ENCODE measurements at regions not wholly inside any gene's neighbourhood (a gene's known extent, or its start where the extent isn't known, plus 50 kb on each side); places are given as distances from the start of the nearest gene placed in this dataset.
"Not testable (repeated sequence)": the region's sequence is repeated elsewhere in the genome, so short reads cannot be mapped to it uniquely, and the experiment has no call there.

DNA sequence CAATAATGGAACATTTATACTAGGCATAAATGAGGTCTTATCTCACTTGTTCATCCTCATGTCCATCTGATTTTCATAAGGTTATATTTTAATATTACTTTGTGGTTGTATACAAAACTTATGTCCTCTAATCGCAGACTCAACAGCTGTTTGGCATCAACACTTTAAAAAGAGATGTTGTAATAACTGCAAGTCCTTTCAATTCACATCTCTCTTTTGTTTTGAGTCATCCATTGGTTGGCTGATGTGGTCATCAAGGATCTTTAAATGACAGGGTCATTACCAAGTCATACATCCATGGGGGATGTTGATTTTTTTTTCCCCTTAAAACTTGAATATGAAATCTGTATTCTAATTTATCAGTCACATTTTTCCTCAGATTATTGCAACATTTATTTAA lies 299.4 kb upstream of the NRSN1 start:
- H3K9me3 ChIP-seq (ENCODE audit: insufficient read depth, low read length): no peaks in the 10 kb centered on the region
- no peak overlapping the region for H3K4me2 ChIP-seq (ENCODE audit: low read length)
- no peaks in the 10 kb centered on the region for H3K27me3 ChIP-seq (ENCODE audit: low read depth, low read length)
- no peak overlapping the region for H3K4me3 ChIP-seq (ENCODE audit: low read length)
- H3K79me2 ChIP-seq (ENCODE audit: low read length): no peaks in the 10 kb centered on the region
- no peak overlapping the region for H3K9ac ChIP-seq (ENCODE audit: low read length)
- TF ChIP-seq CTCF (IDR thresholded peaks at IDR 0.05; ENCODE audit: low read depth, low read length): no peak
- TF ChIP-seq EZH2phosphoT487 (IDR thresholded peaks at IDR 0.05; ENCODE audit: low read depth): no peak
- no peaks in the 10 kb centered on the region for H4K20me1 ChIP-seq (ENCODE audit: insufficient read depth, low read length)
- H3K4me1 ChIP-seq (ENCODE audit: low read length): peaks cover 6% of the 10 kb centered on the region; the same call in 1 of the 2 replicates
- H3K27ac ChIP-seq (ENCODE audit: low read length): no peak overlapping the region
- no peaks in the 10 kb centered on the region for H3K36me3 ChIP-seq (replicated peaks; ENCODE audit: low read depth, low read length)
- no peak overlapping the region for H2AFZ ChIP-seq (ENCODE audit: low read depth, low read length)

GRCh38 chr6:23828861-23829260 lies 297.2 kb upstream of the NRSN1 start:
- no peak overlapping the region for H3K4me2 ChIP-seq (ENCODE audit: low read length)
- H4K20me1 ChIP-seq (ENCODE audit: insufficient read depth, low read length): no peaks in the 10 kb centered on the region
- H2AFZ ChIP-seq (ENCODE audit: low read depth, low read length): no peak overlapping the region
- H3K27ac ChIP-seq (ENCODE audit: low read length): no peak overlapping the region
- no peaks in the 10 kb centered on the region for H3K9me3 ChIP-seq (ENCODE audit: insufficient read depth, low read length)
- no peaks in the 10 kb centered on the region for H3K4me1 ChIP-seq (ENCODE audit: low read length)
- H3K79me2 ChIP-seq (ENCODE audit: low read length): no peaks in the 10 kb centered on the region
- TF ChIP-seq EZH2phosphoT487 (IDR thresholded peaks at IDR 0.05; ENCODE audit: low read depth): no peak
- H3K4me3 ChIP-seq (ENCODE audit: low read length): no peak overlapping the region
- no peaks in the 10 kb centered on the region for H3K27me3 ChIP-seq (ENCODE audit: low read depth, low read length)
- H3K9ac ChIP-seq (ENCODE audit: low read length): no peak overlapping the region
- no peaks in the 10 kb centered on the region for H3K36me3 ChIP-seq (replicated peaks; ENCODE audit: low read depth, low read length)

DNA sequence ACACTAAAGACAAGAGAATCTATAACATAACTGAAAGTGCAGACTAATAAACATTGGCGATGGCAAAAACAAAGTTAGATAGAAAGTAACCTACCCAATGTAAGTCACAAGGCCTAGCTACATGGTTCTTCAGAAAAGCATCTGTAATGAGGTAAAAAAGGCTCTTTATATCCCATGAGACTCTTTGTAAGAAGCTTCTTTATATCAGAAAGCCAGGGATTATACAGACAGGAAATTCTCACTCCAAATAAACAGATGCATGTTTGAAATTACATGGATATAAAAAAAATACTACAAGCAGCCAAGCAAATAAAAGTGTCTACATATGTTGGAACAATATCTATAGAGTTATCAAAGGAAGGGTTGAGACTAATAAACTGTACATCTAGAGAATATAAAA lies 284.9 kb upstream of the NRSN1 start:
- no peaks in the 10 kb centered on the region for H3K27me3 ChIP-seq (ENCODE audit: low read depth, low read length)
- H3K36me3 ChIP-seq (replicated peaks; ENCODE audit: low read depth, low read length): no peaks in the 10 kb centered on the region

DNA sequence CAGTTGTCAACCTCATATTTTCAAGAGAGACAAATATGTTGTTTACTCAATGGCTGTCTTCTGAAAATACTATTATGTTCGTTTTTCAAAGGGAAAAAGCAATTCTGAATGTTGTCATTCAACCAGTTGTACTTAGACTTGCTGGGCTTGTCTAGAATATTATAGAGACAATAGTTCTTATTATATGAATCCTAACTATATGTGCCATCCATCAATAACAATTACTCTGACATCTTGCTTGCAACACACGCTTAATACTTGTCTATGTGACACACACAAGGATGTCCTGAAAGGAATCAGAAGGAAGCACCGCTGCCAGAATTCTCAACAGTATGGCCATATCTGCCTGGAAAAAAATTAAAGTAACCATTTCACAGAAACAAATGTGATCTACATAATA lies 283.3 kb upstream of the NRSN1 start:
- no peaks in the 10 kb centered on the region for H3K36me3 ChIP-seq (replicated peaks; ENCODE audit: low read depth, low read length)
- TF ChIP-seq CTCF (IDR thresholded peaks at IDR 0.05; ENCODE audit: low read depth, low read length) (no peak), EZH2phosphoT487 (IDR thresholded peaks at IDR 0.05; ENCODE audit: low read depth) (no peak)
- H3K9me3 ChIP-seq (ENCODE audit: insufficient read depth, low read length): no peaks in the 10 kb centered on the region
- H3K4me1 ChIP-seq (ENCODE audit: low read length): no peaks in the 10 kb centered on the region
- no peaks in the 10 kb centered on the region for H3K79me2 ChIP-seq (ENCODE audit: low read length)
- H4K20me1 ChIP-seq (ENCODE audit: insufficient read depth, low read length): no peaks in the 10 kb centered on the region
- no peak overlapping the region for H3K27ac ChIP-seq (ENCODE audit: low read length)
- no peak overlapping the region for H3K4me2 ChIP-seq (ENCODE audit: low read length)
- H3K27me3 ChIP-seq (ENCODE audit: low read depth, low read length): no peaks in the 10 kb centered on the region
- H2AFZ ChIP-seq (ENCODE audit: low read depth, low read length): no peak overlapping the region
- no peak overlapping the region for H3K4me3 ChIP-seq (ENCODE audit: low read length)
- H3K9ac ChIP-seq (ENCODE audit: low read length): no peak overlapping the region

More for the DNA sequence above, 284.9 kb upstream of the NRSN1 start:
- Histone ChIP-seq H3K9me3 (ENCODE audit: insufficient read depth, low read length) (no peaks in the 10 kb centered on the region), H3K9ac (ENCODE audit: low read length) (no peak overlapping the region), H3K4me3 (ENCODE audit: low read length) (no peak overlapping the region), H3K27ac (ENCODE audit: low read length) (no peak overlapping the region), H3K79me2 (ENCODE audit: low read length) (no peaks in the 10 kb centered on the region), H4K20me1 (ENCODE audit: insufficient read depth, low read length) (no peaks in the 10 kb centered on the region), H3K4me1 (ENCODE audit: low read length) (no peaks in the 10 kb centered on the region), H2AFZ (ENCODE audit: low read depth, low read length) (no peak overlapping the region), H3K4me2 (ENCODE audit: low read length) (no peak overlapping the region)
- TF ChIP-seq EZH2phosphoT487 (IDR thresholded peaks at IDR 0.05; ENCODE audit: low read depth): no peak
- TF ChIP-seq CTCF (IDR thresholded peaks at IDR 0.05; ENCODE audit: low read depth, low read length): no peak

- Histone ChIP-seq H3K9me3 (ENCODE audit: insufficient read depth, low read length) (no peaks in the 10 kb centered on the region), H3K79me2 (ENCODE audit: low read length) (no peaks in the 10 kb centered on the region), H3K4me3 (ENCODE audit: low read length) (no peak overlapping the region), H3K36me3 (replicated peaks; ENCODE audit: low read depth, low read length) (no peaks in the 10 kb centered on the region), H3K27me3 (ENCODE audit: low read depth, low read length) (no peaks in the 10 kb centered on the region), H3K27ac (ENCODE audit: low read length) (no peak overlapping the region), H2AFZ (ENCODE audit: low read depth, low read length) (no peak overlapping the region), H3K9ac (ENCODE audit: low read length) (no peak overlapping the region), H3K4me1 (ENCODE audit: low read length) (no peaks in the 10 kb centered on the region), H3K4me2 (ENCODE audit: low read length) (no peak overlapping the region), H4K20me1 (ENCODE audit: insufficient read depth, low read length) (no peaks in the 10 kb centered on the region)
- no peak for TF ChIP-seq EZH2phosphoT487 (IDR thresholded peaks at IDR 0.05; ENCODE audit: low read depth)
- no peak for TF ChIP-seq CTCF (IDR thresholded peaks at IDR 0.05; ENCODE audit: low read depth, low read length)
Observed at GRCh38 chr6:23851522-23851921, 274.5 kb upstream of the NRSN1 start.

- H3K79me2 ChIP-seq (ENCODE audit: low read length); H2AFZ ChIP-seq (ENCODE audit: low read depth, low read length); H3K36me3 ChIP-seq (replicated peaks; ENCODE audit: low read depth, low read length); H3K27me3 ChIP-seq (ENCODE audit: low read depth, low read length); H4K20me1 ChIP-seq (ENCODE audit: insufficient read depth, low read length); H3K9ac ChIP-seq (ENCODE audit: low read length); H3K4me3 ChIP-seq (ENCODE audit: low read length); H3K27ac ChIP-seq (ENCODE audit: low read length); H3K9me3 ChIP-seq (ENCODE audit: insufficient read depth, low read length); H3K4me2 ChIP-seq (ENCODE audit: low read length); H3K4me1 ChIP-seq (ENCODE audit: low read length): not testable (repeated sequence)
Observed at GRCh38 chr6:23853566-23854133, 272.4 kb upstream of the NRSN1 start.

Measured in OCI-LY3 (cell line).